HG02885 (cell line): ENCODE measurements at regions not wholly inside any gene's neighbourhood (a gene's known extent, or its start where the extent isn't known, plus 50 kb on each side); places are given as distances from the start of the nearest gene placed in this dataset.

Source experiments
- ATAC-seq: cut with Tn5 transposase; IDR thresholded peaks from one replicate; pipeline ENCODE4 v1.9.1; 2021; ENCODE audit warnings: mild to moderate bottlenecking; ENCODE audit not compliant: unreplicated experiment, poor library complexity

DNA sequence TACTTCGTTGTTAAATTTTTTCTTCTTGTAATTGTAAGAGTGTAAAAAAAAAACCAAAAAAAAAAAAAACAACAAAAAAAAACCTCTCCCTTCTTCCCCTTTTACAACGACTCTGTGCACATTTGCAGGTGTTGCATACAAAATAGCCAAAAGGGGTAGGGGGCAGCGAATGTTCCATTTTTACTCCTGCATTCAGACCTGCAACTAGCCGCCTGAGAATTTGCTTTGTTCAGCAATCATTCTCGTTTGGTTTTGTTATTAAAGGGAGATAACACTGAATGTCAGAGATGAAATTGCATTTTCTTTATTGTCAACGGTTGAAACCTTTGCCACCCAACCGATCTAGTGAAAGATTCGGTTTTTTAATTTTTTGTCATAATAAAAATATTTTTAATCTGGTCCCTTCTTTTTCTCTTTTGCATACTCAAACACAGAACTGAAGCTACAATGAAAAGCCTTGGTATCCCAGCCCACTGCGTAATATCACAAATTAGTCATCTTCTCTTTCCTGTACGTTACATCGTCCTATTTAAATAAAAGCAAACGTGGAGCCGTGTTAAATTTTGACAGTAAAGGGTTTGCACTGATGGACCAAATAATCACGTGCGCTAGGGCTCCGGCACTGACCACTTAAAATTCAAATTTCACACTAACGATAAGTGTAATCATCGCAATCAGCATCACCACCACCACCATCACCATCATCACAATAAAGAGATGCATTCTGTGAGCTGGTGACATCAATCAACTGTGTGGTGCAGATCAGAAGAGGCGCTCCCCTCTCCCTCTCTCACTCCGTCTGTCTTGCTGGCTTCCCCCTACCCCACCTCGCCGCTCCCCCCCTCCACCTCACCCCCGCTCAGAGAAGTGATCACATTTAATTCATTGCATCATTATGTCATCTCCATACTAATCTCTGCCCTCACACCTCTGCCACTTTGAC is 406.2 kb upstream of the PSMD7 start:
- no peak for ATAC-seq

- ATAC-seq: no peak
These were observed 407.6 kb upstream of the PSMD7 start for GRCh38 chr16:73888840-73889490.

DNA sequence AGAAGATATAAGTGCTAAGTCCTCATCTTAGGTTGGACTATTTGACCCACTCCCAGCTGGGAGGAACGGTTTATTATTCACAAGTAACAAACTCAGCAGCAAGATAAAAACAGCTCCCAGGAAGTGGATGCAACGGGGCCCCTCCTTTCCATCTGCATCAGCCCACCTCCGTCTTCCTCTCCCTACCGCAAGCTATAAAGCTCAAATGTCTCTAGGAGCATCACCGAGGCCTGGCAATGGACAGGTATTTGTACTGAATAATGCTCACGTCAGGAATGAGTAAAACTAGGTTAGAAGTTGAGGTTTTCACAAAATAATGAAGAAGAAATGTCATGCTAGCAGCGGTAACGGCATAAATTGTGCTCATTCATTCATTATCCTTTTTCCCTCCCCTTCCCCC is 408.7 kb upstream of the PSMD7 start:
- no peak for ATAC-seq

DNA sequence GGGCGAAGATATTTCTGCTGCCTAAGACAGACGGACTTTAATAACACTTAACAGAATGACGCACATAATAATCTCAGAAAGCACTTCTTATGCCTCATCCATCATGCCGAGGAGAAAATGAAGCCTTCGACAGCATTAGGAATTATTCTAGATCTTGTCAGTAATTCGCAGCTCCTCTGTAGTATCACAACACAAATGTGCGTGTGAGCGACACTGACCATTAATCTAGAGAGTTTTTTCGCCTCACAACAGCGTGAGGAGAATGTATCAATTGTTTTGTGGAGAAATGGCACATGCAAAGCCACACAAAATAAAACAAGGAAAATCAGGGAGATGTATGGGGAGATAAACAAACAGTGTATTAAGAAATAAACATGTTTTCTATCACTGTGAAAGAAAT is 410.2 kb upstream of the PSMD7 start:
- no peak for ATAC-seq

DNA sequence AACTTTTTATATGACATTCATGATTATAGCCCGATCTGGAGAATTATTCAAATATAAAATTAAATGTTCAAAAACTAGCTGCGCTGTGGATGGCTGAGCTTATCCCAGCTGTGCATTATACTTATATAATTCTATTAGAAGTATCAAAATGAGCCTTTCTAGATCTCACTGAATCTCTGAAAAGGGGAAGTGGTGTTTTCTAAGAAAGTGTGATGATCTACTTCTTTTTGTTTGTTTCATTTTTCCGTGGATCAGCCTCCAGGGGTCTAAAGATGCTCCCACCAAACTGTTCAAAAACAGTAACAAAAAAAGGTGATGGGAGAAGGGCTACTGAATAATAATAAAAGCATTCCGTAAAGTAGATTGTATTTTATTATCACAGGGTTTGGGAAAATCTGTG is 411.3 kb upstream of the PSMD7 start:
- no peak for ATAC-seq

DNA sequence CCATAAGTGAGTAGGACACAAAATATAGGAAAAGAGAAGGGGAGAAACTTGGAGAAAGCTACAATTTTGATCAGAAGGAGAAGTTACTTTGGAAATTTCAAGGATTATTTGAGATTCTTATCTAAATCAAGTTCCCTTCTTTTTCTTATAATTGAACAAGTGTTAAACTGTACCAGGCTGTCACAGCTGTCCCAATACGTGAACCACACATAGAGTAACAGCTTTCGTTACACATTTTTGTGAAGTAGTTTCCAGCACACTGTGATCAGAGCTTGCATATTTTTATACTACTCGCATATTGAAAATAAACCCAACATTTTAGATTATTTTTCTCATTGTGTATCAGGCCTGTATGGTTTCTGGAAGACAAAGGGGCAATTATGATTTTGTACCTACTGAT is 412.8 kb upstream of the PSMD7 start:
- no peak for ATAC-seq

DNA sequence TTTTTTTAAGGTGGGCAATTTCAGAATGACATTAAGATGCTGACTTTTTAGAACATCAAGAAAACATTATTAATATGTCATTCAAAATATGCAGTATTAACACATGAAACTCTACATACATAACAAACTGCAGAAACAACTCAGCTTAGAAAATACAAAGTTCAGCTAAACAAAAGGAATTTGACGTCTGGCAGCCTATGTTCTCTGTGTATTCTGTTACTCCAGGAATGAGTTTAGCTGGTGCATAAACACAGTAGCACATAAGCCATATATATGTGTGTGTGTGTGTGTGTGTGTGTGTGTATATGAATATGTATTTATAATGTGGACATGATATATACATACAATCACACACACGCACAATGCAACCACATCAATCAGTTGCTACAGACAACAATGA is 413.5 kb upstream of the PSMD7 start:
- ATAC-seq: no peak

GRCh38 chr16:73882651-73883050 is 414.0 kb upstream of the PSMD7 start:
- no peak for ATAC-seq

DNA sequence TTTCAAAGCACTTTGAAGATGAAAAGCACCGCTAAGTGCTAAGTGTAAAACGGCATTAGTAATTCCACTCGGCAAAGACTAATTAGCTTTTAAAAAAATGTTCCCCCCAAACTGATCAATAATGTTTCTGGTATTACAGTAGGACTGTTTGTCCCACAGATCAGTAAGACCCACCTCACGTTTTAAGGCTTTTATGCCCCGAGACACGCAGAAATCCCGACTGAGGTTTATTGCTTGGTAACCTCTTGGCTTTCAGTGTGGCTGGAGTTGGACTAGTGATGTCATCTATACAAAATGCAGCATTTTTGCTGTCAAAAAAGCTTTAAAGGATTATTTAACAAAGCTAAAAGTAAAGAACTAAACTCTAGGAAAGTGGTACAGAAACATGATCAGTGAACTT is 414.6 kb upstream of the PSMD7 start:
- ATAC-seq: no peak

DNA sequence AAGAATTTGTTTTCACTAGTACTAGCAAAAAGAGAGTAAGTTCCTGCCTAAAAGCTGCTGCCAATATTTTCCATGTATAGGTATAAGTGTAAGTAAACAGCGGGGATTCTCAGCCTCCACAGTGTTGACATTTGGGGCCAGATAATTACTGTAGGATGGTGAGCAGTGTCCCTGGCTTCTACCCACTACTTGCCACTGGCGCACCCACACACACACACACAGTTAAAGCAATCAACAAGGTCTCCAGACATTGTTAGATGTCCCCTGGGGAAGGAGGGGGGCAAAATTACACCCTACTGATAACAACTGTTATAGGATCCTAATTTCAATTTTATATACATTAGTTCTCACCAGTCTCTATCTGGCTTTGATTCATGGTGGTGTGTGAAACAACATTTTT is 417.0 kb upstream of the PSMD7 start:
- ATAC-seq: no peak

- ATAC-seq: no peak
These were observed 418.0 kb upstream of the PSMD7 start for GRCh38 chr16:73878611-73879010.

DNA sequence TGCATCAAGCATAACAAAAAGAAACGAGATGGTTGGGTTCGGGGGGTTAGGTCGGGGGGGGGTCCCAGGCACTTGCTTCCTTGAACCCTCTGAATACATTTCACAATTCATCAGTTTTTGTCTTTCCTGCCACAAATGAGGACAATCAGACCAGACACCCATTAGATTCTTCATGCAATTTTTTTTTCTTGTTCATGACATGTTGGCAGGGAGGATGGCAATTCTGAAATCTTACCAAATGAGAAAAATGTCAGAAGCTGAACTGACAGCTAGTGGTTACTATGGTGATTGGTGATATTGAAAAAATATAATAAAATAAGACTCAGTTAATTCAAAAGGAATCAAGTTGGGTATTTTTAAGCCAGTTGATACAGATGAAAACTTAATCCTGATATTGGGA is 419.5 kb upstream of the PSMD7 start:
- ATAC-seq: no peak

GRCh38 chr16:73875996-73876690 is 420.5 kb upstream of the PSMD7 start:
- ATAC-seq: no peak

- no peak for ATAC-seq
These were observed 422.3 kb upstream of the PSMD7 start for GRCh38 chr16:73874324-73874723.

- ATAC-seq: no peak
These were observed 423.0 kb upstream of the PSMD7 start for GRCh38 chr16:73873643-73874042.

DNA sequence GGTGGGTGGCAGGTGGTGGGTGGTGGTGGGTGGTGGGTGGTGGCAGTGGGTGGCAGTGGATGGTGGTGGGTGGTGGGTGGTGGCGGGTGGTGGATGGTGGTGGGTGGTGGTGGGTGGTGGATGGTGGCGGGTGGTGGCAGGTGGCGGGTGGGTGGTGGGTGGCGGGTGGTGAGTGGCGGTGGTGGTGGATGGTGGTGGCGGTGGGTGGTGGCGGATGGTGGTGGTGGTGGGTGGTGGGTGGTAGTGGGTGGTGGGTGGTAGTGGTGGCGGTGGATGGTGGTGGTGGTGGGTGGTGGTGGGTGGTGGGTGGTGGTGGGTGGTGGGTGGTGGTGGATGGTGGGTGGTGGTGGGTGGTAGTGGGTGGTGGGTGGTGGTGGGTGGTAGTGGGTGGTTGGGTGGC is 423.8 kb upstream of the PSMD7 start:
- ATAC-seq: no peak

- no peak for ATAC-seq
These were observed 425.4 kb upstream of the PSMD7 start for GRCh38 chr16:73871088-73871733.

DNA sequence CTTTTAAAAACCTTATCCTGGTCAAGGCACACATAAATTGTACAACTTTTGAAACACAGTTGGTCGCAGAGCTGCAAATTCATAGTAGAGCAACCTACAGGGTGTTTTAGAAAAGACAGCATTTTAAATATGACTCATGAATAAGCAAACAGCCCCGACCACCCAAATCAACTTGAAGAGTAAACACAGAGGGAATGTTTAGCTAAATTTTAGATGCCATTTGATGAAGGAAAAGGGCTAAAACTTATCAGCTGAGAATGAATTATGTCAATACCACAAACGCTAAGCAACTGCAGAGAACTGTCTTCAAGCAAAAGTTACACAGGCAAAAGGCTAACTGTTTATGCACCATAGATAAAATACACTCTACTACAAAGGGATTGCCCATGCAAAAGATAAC is 427.5 kb upstream of the PSMD7 start:
- ATAC-seq: no peak

- no peak for ATAC-seq
These were observed 431.7 kb upstream of the PSMD7 start for GRCh38 chr16:73864868-73865267.

GRCh38 chr16:73858326-73858725 is 438.3 kb upstream of the PSMD7 start:
- ATAC-seq: no peak

GRCh38 chr16:73853968-73854367 is 442.6 kb upstream of the PSMD7 start:
- no peak for ATAC-seq
